SW480 (cell line): ENCODE measurements at regions not wholly inside any gene's neighbourhood (a gene's known extent, or its start where the extent isn't known, plus 50 kb on each side); places are given as distances from the start of the nearest gene placed in this dataset.
"Not testable (repeated sequence)": the region's sequence is repeated elsewhere in the genome, so short reads cannot be mapped to it uniquely, and the experiment has no call there.

Experiments used
- DNase-seq: peaks from one replicate; pipeline ENCODE4 v3.0.0-alpha.2; 2016; ENCODE audit warnings: low spot score

DNA sequence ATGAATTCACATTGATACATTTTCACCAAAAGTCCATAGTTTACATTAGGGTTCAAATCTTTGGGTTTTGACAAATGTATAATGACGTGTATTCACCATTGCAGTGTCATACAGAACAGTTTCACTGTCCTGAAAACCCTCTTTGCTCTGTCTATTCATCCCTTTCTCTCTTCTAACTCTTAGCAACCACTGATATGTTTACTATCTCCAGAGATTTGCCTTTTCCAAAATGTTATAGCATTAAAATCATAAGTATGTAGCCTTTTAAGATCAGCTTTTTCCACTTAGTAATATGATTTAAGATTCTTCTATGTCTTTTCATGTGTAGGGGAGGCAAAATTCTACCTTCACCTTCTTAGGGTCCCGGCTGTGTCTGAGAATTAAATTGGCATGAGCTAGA is 203.8 kb downstream of the TPRG1 start:
- DNase-seq: no peak

DNA sequence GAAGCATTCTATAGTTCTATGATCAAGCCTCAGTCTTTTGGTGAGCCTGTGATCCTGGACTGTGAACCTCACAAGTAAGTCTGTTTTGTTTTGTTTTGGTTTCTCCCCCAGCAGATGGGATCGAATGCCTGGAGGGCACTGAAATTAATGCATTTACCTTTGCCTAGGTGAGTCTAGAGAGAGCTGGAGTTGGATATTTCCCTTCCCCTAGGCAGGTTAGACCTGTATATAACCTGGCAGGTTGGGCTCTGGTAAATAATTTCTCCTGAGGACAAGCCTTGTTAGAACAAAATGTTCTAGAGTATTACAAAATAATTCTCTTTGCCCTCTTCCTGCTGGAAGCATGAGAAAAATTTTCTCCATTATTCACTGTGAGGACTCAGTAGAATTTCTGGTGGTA is 211.9 kb downstream of the TPRG1 start:
- DNase-seq: no peak

DNA sequence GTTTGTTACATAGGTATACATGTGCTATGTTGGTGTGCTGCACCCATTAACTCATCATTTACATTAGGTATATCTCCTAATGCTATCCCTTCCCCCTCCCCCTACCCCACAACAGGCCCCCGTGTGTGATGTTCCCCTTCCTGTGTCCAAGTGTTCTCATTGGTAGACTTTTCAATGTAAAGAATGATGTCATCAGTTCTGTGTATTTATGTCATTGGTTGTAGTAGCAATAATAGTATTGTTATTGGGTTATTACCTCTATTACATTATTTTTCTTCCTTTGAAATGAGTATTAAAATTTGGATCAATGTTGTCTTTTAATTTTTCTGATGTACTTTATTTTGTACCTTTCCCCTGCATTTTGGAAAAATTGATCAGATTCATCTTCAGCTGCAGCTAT is 214.1 kb downstream of the TPRG1 start:
- not testable (repeated sequence) for DNase-seq

GRCh38 chr3:189386739-189387138 is 215.0 kb downstream of the TPRG1 start:
- no peak for DNase-seq

DNA sequence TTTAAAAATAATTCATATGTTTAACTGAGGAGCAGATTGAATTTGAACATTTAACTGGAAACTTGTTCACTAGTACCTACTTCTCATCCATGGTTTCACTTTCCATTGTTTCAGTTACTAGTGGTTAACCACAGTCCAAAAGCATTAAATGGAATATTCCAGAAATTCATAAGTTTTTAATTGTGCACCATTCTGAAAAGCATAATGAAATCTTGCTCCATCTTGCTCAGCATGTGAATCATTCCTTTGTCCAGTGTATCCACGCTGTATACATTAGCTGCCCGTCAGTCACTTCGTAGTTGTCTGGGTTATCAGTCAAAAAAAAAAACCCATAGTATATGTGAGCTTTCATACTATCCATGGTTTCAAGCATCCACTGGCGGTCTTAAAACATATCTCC is 217.6 kb downstream of the TPRG1 start:
- no peak for DNase-seq

- no peak for DNase-seq
These were observed 221.8 kb downstream of the TPRG1 start for GRCh38 chr3:189393598-189393997.

GRCh38 chr3:189394599-189395121 is 222.9 kb downstream of the TPRG1 start:
- no peak for DNase-seq

DNA sequence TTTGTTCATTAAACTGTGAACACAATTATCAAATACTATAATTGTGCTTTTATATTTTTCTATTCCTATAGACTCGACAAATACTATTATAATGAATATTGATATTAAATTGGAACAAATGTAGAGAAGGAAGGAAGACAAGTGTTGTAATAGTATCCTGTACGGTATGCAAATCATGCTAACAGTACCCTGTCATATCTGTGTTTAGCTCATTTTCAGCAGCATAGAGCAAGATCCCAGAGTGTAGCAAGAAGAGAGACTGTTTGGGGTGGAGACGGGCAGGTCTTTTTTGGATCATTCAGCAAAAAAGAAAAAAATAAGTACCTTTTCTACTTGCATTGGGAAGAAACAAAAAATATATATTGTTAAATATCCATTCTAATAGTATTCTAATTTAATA is 224.1 kb downstream of the TPRG1 start:
- no peak for DNase-seq

DNA sequence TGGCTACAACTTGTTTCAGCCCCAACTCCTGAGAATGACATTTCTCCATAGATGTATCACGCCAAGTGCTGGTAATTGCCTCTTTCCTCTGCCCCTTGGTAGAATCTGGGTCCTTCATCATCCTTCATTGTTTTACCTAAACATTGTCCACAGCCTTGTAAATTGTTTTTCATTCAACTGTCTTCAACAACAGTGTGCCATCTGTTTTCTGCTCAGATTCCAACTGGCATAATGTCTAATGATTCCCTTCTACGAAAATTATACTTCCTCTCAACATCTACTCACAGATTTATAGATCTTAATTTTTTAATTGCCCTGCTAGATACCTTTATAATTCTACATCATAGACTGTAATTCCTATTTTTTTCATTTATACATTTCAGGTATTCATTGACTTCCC is 226.9 kb downstream of the TPRG1 start:
- no peak for DNase-seq

- DNase-seq: no peak
These were observed 229.4 kb downstream of the TPRG1 start for GRCh38 chr3:189401196-189401595.

GRCh38 chr3:189403194-189403593 is 228.0 kb upstream of the TP63 start:
- DNase-seq: no peak

DNA sequence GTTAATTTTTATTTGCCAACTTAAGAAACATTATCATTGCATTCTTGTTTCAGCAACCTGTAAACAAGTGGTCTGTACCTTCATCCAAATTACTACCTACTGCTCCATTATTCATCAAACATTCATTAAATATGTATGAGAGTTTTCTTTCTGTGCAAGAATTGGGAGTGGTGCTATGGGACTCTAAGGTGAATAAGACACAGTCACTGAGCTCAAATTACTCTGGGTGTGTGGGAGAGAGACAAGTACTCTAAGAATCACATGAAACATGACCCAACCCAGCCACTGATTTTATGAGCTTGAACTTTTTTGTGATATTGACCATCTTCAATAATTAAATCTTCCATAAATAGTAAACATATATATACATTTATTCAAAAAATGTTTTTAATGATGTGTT is 227.2 kb upstream of the TP63 start:
- no peak for DNase-seq

DNA sequence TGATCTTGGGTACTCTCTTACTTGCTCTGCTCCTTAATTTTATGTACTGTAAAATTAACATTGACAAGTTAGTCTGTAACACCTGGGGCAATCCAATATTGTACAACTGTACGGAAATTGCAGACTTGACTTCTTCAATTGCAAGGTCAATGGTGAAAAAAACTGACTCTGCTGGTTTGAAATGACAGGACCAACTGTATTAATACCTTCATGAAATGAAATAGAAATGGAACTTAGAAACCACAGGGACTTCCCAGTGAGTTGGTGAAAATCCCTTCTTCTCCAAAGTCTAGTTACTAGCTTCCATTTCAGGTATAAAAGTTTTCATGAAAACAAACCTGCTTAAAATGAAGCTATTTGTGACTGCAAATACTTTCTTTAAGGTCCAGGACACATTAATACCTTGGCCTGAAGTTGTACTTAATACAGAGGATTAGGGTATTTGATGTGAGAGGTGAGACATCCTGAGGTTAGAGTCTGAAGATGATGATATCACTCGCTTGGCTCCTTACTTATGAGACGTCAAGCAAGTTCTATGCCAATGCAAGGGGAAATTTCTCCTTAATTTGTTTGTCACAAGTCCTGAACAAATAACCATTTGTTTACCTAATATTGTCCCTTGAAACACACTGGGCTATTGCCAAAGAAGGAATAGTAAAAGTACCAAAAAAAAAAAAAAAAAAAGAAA is 226.2 kb upstream of the TP63 start:
- no peak for DNase-seq

DNA sequence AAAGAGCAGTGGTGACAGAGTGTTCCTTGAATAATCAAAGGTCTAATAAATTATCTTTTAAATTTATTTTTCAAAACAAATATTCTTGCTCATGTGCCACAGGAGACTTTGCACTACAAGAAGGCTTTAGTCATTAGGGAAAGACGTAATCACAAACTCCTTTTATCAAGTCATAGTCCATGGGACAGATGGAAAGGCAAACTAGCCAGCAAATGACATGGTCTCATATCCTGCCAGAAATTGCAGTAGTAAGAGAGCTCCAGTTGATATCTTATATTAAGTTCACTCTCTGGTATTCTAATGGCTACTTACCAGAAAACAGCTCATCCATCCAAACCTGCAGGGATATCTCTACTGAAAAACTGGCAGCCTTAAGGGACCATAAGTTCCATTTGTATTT is 225.0 kb upstream of the TP63 start:
- DNase-seq: no peak

DNA sequence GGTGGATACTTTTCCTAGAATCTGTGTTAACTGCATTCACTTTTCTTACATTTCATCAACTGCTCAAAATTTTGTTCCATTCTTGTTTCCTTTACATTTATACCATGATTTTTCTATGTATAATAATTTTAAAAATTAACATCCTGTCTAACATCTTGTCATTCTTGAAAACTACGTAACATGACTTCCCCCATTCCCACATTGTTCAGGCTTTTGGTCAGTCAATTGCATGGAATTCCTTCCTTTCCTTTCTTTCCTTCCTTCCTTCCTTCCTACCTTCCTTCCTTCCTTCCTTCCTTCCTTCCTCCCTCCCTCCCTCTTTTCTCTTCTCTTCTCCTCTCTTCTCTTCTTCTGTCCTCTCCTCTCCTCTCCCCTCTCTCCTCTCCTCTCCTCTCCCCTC is 220.7 kb upstream of the TP63 start:
- DNase-seq: no peak

DNA sequence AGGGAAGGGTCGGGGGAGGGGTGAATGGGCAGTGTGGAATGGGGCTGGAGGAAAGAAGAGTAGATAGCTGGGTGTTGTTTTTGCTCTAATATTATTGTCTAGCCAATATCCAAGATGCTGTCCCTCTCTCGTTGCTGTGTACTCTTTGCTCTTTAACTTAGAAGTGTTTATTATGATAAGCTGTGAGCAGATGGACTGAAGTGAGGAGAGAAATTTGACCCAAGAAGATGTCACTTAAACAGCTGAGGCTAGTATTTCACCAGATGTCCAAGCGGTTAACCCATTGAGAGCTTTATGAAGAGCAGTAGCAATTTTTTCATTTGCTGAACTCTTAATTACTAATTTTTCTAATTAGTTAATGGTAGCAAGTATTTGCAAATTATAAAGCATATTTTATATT is 212.2 kb upstream of the TP63 start:
- DNase-seq: no peak

DNA sequence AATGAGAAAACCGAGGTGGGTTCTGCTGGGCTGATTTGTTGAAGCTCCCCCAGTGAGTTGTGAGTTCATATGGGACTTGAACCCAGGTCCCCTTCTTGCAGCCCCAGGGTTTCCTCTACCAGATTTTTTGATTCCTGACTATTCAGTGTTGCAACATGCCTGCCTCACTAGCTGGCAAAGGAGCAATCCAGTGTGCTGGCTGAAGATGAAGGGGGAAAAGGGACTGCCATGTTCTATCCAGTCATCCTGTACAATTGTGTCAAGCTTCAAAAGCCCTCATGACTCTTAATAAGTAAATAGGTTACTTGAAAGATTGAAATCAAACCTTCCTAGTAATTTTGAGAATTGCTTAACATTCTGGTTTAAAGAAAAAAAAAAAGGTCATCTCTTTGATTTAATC is 211.5 kb upstream of the TP63 start:
- DNase-seq: no peak

GRCh38 chr3:189424922-189425321 is 206.3 kb upstream of the TP63 start:
- no peak for DNase-seq

DNA sequence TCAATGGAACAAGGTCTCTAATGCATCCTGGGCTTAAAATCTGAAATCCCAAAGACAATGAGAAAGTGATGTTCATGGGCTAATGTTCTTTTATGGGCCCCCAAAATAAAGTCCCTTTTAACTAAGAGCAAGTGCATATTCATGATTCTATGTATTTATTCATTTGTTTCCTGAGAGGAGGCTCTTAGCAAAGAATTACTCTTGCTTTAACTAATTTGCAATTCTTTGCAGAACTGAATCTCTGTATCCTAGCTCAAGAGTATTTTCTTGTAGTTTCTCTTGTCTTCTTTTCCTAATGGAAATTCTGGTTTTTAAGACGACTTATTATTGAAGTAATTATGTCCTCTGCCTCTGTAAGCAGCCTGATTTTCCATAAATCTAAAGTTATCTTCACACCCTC is 202.2 kb upstream of the TP63 start:
- no peak for DNase-seq

- no peak for DNase-seq
These were observed 201.0 kb upstream of the TP63 start for GRCh38 chr3:189430166-189430565.

DNA sequence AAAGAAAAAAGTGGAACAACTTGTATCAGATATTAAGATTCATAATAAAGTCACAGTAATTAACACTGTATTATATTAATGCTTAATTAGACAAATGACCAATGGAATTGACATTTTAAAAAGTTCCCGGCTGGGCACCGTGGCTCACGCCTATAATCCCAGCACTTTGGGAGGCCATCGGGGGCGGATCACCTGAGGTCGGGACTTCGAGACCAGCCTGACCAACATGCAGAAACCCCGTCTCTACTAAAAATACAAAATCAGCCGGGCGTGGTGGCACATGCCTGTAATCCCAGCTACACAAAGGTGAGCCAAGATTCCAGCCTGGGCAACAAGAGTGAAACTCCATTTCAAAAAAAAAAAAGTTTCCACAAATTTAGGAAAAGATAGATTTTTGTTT is 188.9 kb upstream of the TP63 start:
- not testable (repeated sequence) for DNase-seq

- DNase-seq: no peak
These were observed 184.1 kb upstream of the TP63 start for GRCh38 chr3:189446959-189447560.

- no peak for DNase-seq
These were observed 182.1 kb upstream of the TP63 start for GRCh38 chr3:189449084-189449483.

GRCh38 chr3:189455009-189455408 is 176.2 kb upstream of the TP63 start:
- DNase-seq: no peak
